ENCODE measurements at regions not wholly inside any gene's neighbourhood (a gene's known extent, or its start where the extent isn't known, plus 50 kb on each side); places are given as distances from the start of the nearest gene placed in this dataset.

GRCh38 chr1:94765958-94766357, 54.2 kb upstream of the SLC44A3 start:
- TF ChIP-seq, protein P1, sequence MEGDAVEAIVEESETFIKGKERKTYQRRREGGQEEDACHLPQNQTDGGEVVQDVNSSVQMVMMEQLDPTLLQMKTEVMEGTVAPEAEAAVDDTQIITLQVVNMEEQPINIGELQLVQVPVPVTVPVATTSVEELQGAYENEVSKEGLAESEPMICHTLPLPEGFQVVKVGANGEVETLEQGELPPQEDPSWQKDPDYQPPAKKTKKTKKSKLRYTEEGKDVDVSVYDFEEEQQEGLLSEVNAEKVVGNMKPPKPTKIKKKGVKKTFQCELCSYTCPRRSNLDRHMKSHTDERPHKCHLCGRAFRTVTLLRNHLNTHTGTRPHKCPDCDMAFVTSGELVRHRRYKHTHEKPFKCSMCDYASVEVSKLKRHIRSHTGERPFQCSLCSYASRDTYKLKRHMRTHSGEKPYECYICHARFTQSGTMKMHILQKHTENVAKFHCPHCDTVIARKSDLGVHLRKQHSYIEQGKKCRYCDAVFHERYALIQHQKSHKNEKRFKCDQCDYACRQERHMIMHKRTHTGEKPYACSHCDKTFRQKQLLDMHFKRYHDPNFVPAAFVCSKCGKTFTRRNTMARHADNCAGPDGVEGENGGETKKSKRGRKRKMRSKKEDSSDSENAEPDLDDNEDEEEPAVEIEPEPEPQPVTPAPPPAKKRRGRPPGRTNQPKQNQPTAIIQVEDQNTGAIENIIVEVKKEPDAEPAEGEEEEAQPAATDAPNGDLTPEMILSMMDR (IDR thresholded peaks at IDR 0.05; ENCODE audit: low read depth, low read length): no peak
- no peak for TF ChIP-seq POLR2A (IDR thresholded peaks at IDR 0.05; ENCODE audit: extremely low read depth, insufficient read length)
- no peak for TF ChIP-seq MAX (IDR thresholded peaks at IDR 0.05; ENCODE audit: low read depth, low read length)

Measured in NB4 (cell line).